GM06990 (cell line): ENCODE measurements at regions not wholly inside any gene's neighbourhood (a gene's known extent, or its start where the extent isn't known, plus 50 kb on each side); places are given as distances from the start of the nearest gene placed in this dataset.

ENCODE experiments used
- DNase-seq: peaks from one replicate; pipeline ENCODE4 v3.0.0-alpha.2; 2011; ENCODE audit not compliant: insufficient read length; ENCODE audit errors: extremely low read depth
- H3K27me3 ChIP-seq: replicated peaks from 2 replicates; pipeline ENCODE4 v1.6.0; 2011; ENCODE audit warnings: low read length; ENCODE audit not compliant: control insufficient read depth, insufficient read depth
- H3K36me3 ChIP-seq: 2 replicates; pipeline ENCODE4 v1.5.1; 2011; ENCODE audit warnings: low read length; ENCODE audit not compliant: control insufficient read depth, insufficient read depth
- H3K4me3 ChIP-seq: replicated peaks from 2 replicates; pipeline ENCODE4 v1.5.1; 2011; ENCODE audit warnings: low read depth, mild to moderate bottlenecking, control low read depth, low read length
- TF ChIP-seq, protein P1 (sequence below): IDR thresholded peaks from 2 replicates; pipeline ENCODE4 v1.5.1; 2011; ENCODE audit warnings: low read length, control low read depth, mild to moderate bottlenecking, inconsistent platforms; ENCODE audit not compliant: insufficient read depth, poor library complexity, severe bottlenecking

DNA sequence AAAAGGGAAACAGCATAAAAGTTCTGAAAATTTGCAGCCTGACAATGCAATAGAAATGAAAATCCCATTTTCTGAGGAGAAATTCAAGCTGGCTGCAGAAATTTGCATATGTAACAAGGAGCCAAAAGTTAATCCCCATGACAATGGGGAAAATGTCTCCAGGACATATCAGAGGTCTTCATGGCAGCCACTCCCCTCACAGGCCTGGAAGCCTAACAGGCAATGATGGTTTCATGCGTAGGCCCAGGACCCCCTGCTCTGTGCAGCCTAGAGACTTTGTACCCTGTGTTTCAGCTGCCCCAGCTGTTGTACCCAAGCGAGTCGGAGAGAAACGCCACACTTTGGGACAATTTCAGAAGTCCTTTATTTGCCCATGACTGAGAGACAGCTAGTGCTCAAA lies 701.3 kb upstream of the KLHL1 start:
- Histone ChIP-seq H3K36me3 (no peaks in the 10 kb centered on the region), H3K4me3 (no peak overlapping the region), H3K27me3 (no peaks in the 10 kb centered on the region)
- TF ChIP-seq, protein P1, sequence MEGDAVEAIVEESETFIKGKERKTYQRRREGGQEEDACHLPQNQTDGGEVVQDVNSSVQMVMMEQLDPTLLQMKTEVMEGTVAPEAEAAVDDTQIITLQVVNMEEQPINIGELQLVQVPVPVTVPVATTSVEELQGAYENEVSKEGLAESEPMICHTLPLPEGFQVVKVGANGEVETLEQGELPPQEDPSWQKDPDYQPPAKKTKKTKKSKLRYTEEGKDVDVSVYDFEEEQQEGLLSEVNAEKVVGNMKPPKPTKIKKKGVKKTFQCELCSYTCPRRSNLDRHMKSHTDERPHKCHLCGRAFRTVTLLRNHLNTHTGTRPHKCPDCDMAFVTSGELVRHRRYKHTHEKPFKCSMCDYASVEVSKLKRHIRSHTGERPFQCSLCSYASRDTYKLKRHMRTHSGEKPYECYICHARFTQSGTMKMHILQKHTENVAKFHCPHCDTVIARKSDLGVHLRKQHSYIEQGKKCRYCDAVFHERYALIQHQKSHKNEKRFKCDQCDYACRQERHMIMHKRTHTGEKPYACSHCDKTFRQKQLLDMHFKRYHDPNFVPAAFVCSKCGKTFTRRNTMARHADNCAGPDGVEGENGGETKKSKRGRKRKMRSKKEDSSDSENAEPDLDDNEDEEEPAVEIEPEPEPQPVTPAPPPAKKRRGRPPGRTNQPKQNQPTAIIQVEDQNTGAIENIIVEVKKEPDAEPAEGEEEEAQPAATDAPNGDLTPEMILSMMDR = no peak
- no peak for DNase-seq

DNA sequence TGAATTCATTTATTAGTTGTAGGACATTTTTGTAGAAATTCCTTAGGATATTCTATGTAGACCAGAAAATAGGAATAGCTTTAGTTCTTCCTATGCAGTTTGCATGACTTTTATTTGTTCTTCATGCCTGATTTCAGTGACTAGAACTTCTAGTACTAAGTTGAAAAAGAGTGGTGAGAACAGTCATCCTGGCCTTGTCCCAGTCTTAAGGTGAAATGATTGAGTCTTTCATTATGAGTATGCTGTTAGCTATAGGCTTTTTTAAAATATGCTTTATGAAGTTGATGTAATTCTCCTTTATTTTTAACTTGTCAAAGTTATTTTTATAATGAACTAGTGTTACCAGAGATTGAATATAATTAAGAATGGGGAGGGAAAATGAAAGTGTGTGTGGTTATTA lies 690.1 kb upstream of the KLHL1 start:
- TF ChIP-seq, protein P1 = no peak
- no peak overlapping the region for H3K4me3 ChIP-seq
- H3K27me3 ChIP-seq = no peaks in the 10 kb centered on the region
- no peak for DNase-seq
- H3K36me3 ChIP-seq = no peaks in the 10 kb centered on the region

DNA sequence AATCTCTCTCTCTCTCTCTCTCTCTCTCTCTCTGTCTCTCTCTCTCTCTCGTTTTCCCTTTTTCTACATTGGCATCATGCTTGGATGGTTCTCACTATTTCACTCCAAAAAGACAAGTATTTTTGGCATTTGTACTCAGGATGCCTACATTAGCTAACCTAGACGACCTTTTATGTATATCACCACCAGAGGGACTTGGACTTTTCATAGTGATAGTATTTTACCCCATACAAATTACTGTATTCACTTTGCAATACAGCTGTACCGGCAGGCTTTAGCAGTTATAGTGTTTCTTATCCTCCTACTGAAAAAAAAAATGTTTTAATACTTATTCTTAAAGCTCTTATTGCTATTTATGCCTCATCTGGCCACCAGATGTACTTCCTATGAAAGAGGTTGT lies 687.2 kb upstream of the KLHL1 start:
- Histone ChIP-seq H3K4me3 (no peak overlapping the region), H3K36me3 (no peaks in the 10 kb centered on the region), H3K27me3 (no peaks in the 10 kb centered on the region)
- TF ChIP-seq, protein P1 = no peak
- DNase-seq = no peak

DNA sequence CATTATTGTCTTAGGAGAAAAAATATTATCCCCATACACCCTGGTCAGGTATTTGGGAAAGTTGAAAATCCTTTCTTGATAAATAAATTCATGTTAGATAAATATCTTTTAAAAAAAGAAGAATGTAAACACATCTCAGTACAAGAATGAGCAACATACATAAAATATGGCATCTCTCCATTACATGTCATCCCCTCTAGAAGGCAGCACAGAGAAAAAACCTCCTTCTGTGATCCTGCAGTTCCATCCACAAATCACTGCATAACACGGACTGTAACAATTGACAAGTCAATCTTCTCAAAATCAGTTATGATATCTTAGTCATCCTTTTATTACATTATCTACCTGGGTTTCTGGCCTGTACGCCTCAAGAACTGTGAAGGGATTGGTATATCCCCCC lies 683.9 kb upstream of the KLHL1 start:
- TF ChIP-seq, protein P1 = peak; percentile 3

DNA sequence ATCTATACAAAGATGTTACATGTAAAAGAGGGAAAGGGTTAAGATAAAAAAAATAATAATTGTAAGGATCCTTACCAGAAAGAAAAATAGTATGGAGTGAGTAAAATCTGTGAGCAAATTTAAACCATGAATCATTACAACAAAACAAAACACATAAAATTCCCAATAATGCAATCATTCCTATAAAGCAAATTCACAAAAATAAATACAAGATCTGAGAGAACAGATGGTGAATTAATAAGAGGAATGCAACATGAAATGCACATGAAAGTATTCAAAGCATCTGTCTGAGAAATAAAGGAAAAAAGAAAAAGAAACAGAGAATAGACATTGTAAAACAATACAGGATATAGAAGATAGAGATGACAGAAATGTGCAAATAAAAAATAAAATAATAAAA lies 681.5 kb upstream of the KLHL1 start:
- DNase-seq = no peak
- TF ChIP-seq, protein P1 = no peak
- H3K36me3 ChIP-seq = no peaks in the 10 kb centered on the region
- H3K4me3 ChIP-seq = no peak overlapping the region
- no peaks in the 10 kb centered on the region for H3K27me3 ChIP-seq

More for the DNA sequence above, 683.9 kb upstream of the KLHL1 start:
- no peaks in the 10 kb centered on the region for H3K36me3 ChIP-seq
- no peaks in the 10 kb centered on the region for H3K27me3 ChIP-seq
- no peak overlapping the region for H3K4me3 ChIP-seq
- no peak for DNase-seq

DNA sequence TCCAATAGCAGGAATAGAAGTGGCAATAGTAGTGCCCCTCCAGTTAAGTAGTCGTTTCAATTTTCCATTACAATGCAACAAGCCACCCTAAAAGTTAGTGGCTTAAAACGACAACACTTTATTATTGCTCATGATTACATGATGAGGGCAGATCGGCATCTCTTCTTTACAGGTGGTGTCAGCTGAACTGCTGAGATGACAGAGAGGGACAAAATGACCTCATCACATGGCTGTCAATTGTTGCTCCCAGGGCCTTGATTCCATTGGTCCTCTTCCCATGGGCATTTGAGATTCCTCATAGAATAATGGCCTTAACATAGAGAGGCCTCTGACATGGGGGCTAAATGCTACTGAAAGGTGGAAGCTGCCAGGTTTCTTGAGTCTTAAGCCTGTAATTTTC lies 679.8 kb upstream of the KLHL1 start:
- no peak overlapping the region for H3K4me3 ChIP-seq
- TF ChIP-seq, protein P1 = no peak
- H3K27me3 ChIP-seq = no peaks in the 10 kb centered on the region
- no peak for DNase-seq
- H3K36me3 ChIP-seq = no peaks in the 10 kb centered on the region
